ENCODE measurements at regions not wholly inside any gene's neighbourhood (a gene's known extent, or its start where the extent isn't known, plus 50 kb on each side); places are given as distances from the start of the nearest gene placed in this dataset.
"Not testable (repeated sequence)": the region's sequence is repeated elsewhere in the genome, so short reads cannot be mapped to it uniquely, and the experiment has no call there.

- DNase-seq (ENCODE audit: low spot score) = no peak
These were observed 70.8 kb upstream of the PTPN13 start for GRCh38 chr4:86523333-86523732.

GRCh38 chr4:86527713-86528112 lies 66.4 kb upstream of the PTPN13 start:
- not testable (repeated sequence) for DNase-seq (ENCODE audit: low spot score)

GRCh38 chr4:86529436-86529835 lies 64.7 kb upstream of the PTPN13 start:
- no peak for DNase-seq (ENCODE audit: low spot score)

- no peak for DNase-seq (ENCODE audit: low spot score)
These were observed 63.9 kb upstream of the PTPN13 start for GRCh38 chr4:86530183-86530582.

- DNase-seq (ENCODE audit: low spot score) = no peak
These were observed 62.7 kb upstream of the PTPN13 start for GRCh38 chr4:86531440-86531839.

- DNase-seq (ENCODE audit: low spot score) = no peak
These were observed 61.3 kb upstream of the PTPN13 start for GRCh38 chr4:86532851-86533250.

GRCh38 chr4:86536151-86536550 lies 58.0 kb upstream of the PTPN13 start:
- no peak for DNase-seq (ENCODE audit: low spot score)

- DNase-seq (ENCODE audit: low spot score) = no peak
These were observed 51.6 kb upstream of the PTPN13 start for GRCh38 chr4:86542319-86543027.

- DNase-seq (ENCODE audit: low spot score) = no peak
These were observed 51.0 kb upstream of the PTPN13 start for GRCh38 chr4:86543080-86543479.

GRCh38 chr4:86543560-86544309 lies 50.4 kb upstream of the PTPN13 start:
- no peak for DNase-seq (ENCODE audit: low spot score)

- DNase-seq (ENCODE audit: low spot score) = no peak
These were observed 49.7 kb upstream of the PTPN13 start for GRCh38 chr4:86544310-86544966.

Small RNA genes lying in the stretch of these regions (small RNA-seq; reads per million reads assigned to genes)
- gene MIR4452 = 0 reads per million in 2 experiments
